PC-9 (cell line): ENCODE measurements at regions not wholly inside any gene's neighbourhood (a gene's known extent, or its start where the extent isn't known, plus 50 kb on each side); places are given as distances from the start of the nearest gene placed in this dataset.

Source experiments
- BruUV-seq: library from RNA; stranded (reverse); fragments of 400-500 nt; replicated peaks from 2 replicates; lab custom pipeline; 2021; lab: Mats Ljungman, UMichigan
- CTCF ChIA-PET: fragments of 300-600 bp; sonication (Branson Sonifier 250); formaldehyde crosslinking; loops from one replicate; lab custom pipeline; 2022; ENCODE audit warnings: antibody characterized with exemption; lab: Charles Lee
- POLR2A ChIA-PET: fragments of 300-600 bp; sonication (Branson Sonifier 250); formaldehyde crosslinking; loops from one replicate; lab custom pipeline; 2022; ENCODE audit warnings: antibody characterized with exemption; ENCODE audit not compliant: unreplicated experiment; lab: Charles Lee
- DNase-seq, 2 experiments: peaks; one replicate each; pipeline versions ENCODE4 v3.0.0 to v3.0.0-alpha.2; 2015 to 2022; ENCODE audit warnings: mixed read lengths in 1 of 2
- H2AFZ ChIP-seq: fragments of 200-600 bp; sonication (generic); 2 replicates; pipeline ENCODE4 v1.8.1; 2017; ENCODE audit warnings: antibody characterized with exemption
- H3F3A ChIP-seq: fragments of 200-600 bp; sonication (generic); 2 replicates; pipeline ENCODE4 v1.8.1; 2017; ENCODE audit warnings: antibody characterized with exemption, mild to moderate bottlenecking, low read depth; ENCODE audit not compliant: insufficient read depth
- H3K27ac ChIP-seq: fragments of 200-600 bp; sonication (generic); 2 replicates; pipeline ENCODE4 v1.6.1; 2016; ENCODE audit warnings: mixed run types
- H3K27me3 ChIP-seq: fragments of 200-600 bp; sonication (generic); 2 replicates; pipeline ENCODE4 v1.6.1; 2016; ENCODE audit warnings: low read depth, mixed run types; ENCODE audit not compliant: insufficient read depth
- H3K36me3 ChIP-seq: fragments of 200-600 bp; sonication (generic); 2 replicates; pipeline ENCODE4 v1.6.1; 2016; ENCODE audit warnings: low read depth, mixed run types
- H3K4me1 ChIP-seq: fragments of 200-600 bp; sonication (generic); replicated peaks from 2 replicates; pipeline ENCODE4 v1.6.1; 2016; ENCODE audit warnings: mixed run types; ENCODE audit not compliant: insufficient read depth
- H3K4me2 ChIP-seq: fragments of 200-600 bp; sonication (generic); 2 replicates; pipeline ENCODE4 v1.6.1; 2017; ENCODE audit warnings: mixed run types
- H3K4me3 ChIP-seq: fragments of 200-600 bp; sonication (generic); 2 replicates; pipeline ENCODE4 v1.6.1; 2016; ENCODE audit warnings: mixed run types
- H3K79me2 ChIP-seq: fragments of 200-600 bp; sonication (generic); 2 replicates; pipeline ENCODE4 v1.6.1; 2017; ENCODE audit warnings: low read depth, mixed run types
- H3K9me2 ChIP-seq: fragments of 200-600 bp; sonication (generic); 2 replicates; pipeline ENCODE4 v1.8.1; 2017; ENCODE audit warnings: mild to moderate bottlenecking; ENCODE audit not compliant: insufficient read depth
- H3K9me3 ChIP-seq: fragments of 200-600 bp; sonication (generic); 2 replicates; pipeline ENCODE4 v1.8.1; 2016; ENCODE audit warnings: low read depth; ENCODE audit not compliant: insufficient read depth
- H4K20me1 ChIP-seq: fragments of 200-600 bp; sonication (generic); 2 replicates; pipeline ENCODE4 v1.8.1; 2017; ENCODE audit not compliant: insufficient read depth
- EZH2 ChIP-seq: fragments of 200-600 bp; sonication (generic); IDR thresholded peaks from 2 replicates; pipeline ENCODE4 v1.8.0; 2017; ENCODE audit warnings: antibody characterized with exemption, low read depth
- intact Hi-C: fragments of 100-400 bp; cut with micrococcal nuclease; formaldehyde crosslinking; loops from one replicate; pipeline ENCODE4 v1.10.0; 2022; ENCODE audit not compliant: unreplicated experiment
- TF ChIP-seq, protein P1 (sequence below): fragments of 200-600 bp; sonication (generic); conservative IDR thresholded peaks from 2 replicates; pipeline ENCODE4 v1.6.1; 2017; ENCODE audit warnings: mixed run types, antibody characterized with exemption, mild to moderate bottlenecking, moderate library complexity

GRCh38 chr4:123529278-123529568 lies 132.6 kb downstream of the SPRY1 start:
- no peaks in the 10 kb centered on the region for H3K79me2 ChIP-seq
- no peak for TF ChIP-seq EZH2
- TF ChIP-seq, protein P1, sequence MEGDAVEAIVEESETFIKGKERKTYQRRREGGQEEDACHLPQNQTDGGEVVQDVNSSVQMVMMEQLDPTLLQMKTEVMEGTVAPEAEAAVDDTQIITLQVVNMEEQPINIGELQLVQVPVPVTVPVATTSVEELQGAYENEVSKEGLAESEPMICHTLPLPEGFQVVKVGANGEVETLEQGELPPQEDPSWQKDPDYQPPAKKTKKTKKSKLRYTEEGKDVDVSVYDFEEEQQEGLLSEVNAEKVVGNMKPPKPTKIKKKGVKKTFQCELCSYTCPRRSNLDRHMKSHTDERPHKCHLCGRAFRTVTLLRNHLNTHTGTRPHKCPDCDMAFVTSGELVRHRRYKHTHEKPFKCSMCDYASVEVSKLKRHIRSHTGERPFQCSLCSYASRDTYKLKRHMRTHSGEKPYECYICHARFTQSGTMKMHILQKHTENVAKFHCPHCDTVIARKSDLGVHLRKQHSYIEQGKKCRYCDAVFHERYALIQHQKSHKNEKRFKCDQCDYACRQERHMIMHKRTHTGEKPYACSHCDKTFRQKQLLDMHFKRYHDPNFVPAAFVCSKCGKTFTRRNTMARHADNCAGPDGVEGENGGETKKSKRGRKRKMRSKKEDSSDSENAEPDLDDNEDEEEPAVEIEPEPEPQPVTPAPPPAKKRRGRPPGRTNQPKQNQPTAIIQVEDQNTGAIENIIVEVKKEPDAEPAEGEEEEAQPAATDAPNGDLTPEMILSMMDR, result no peak
- ChIA-PET CTCF (no interaction called here), POLR2A (no interaction called here)
- no peak for DNase-seq
- H2AFZ ChIP-seq, result no peak overlapping the region
- no peak overlapping the region for H3K4me3 ChIP-seq
- H4K20me1 ChIP-seq, result no peaks in the 10 kb centered on the region
- no peaks in the 10 kb centered on the region for H3K27me3 ChIP-seq
- no peaks in the 10 kb centered on the region for H3K9me2 ChIP-seq
- H3K9me3 ChIP-seq, result no peaks in the 10 kb centered on the region; the same call in 1 of the 2 replicates
- no peak overlapping the region for H3K4me2 ChIP-seq
- no peak overlapping the region for H3K27ac ChIP-seq
- H3K4me1 ChIP-seq, result peaks cover 7% of the 10 kb centered on the region; the same call in 1 of the 2 replicates
- intact Hi-C loops, result no loop called here
- no peaks in the 10 kb centered on the region for H3K36me3 ChIP-seq
- BruUV-seq, result no TSS peak
- H3F3A ChIP-seq, result no peaks in the 10 kb centered on the region

- H4K20me1 ChIP-seq, result no peaks in the 10 kb centered on the region
- no peak for DNase-seq
- H3K4me1 ChIP-seq, result peaks cover under 1% of the 10 kb centered on the region; the same call in 1 of the 2 replicates
- no peak overlapping the region for H3K4me3 ChIP-seq
- no peak overlapping the region for H2AFZ ChIP-seq
- no peak for TF ChIP-seq EZH2
- TF ChIP-seq, protein P1, result no peak
- no peaks in the 10 kb centered on the region; the same call in 1 of the 2 replicates for H3K9me3 ChIP-seq
- no peaks in the 10 kb centered on the region for H3K36me3 ChIP-seq
- no peaks in the 10 kb centered on the region for H3K79me2 ChIP-seq
- no peak overlapping the region for H3K27ac ChIP-seq
- POLR2A ChIA-PET, result no interaction called here
- CTCF ChIA-PET, result no interaction called here
- H3F3A ChIP-seq, result no peaks in the 10 kb centered on the region
- H3K9me2 ChIP-seq, result no peaks in the 10 kb centered on the region
- intact Hi-C loops, result no loop called here
- BruUV-seq, result no TSS peak
- H3K4me2 ChIP-seq, result no peak overlapping the region
- H3K27me3 ChIP-seq, result no peaks in the 10 kb centered on the region
Observed at GRCh38 chr4:123530357-123530756, 133.8 kb downstream of the SPRY1 start.

- CTCF ChIA-PET, result interaction anchor here (0.6 kb wide), 1 partner anchor 10 kb away, joined by 4 read pairs; no protein-coding TSS in a partner anchor
- DNase-seq, result no peak
Observed at GRCh38 chr4:123535037-123535748, 138.6 kb downstream of the SPRY1 start.

More at GRCh38 chr4:123535037-123535748, 138.6 kb downstream of the SPRY1 start:
- no TSS peak for BruUV-seq
- no peaks in the 10 kb centered on the region for H3K4me1 ChIP-seq
- no peaks in the 10 kb centered on the region for H3K9me2 ChIP-seq
- POLR2A ChIA-PET, result no interaction called here
- no peaks in the 10 kb centered on the region for H3K79me2 ChIP-seq
- intact Hi-C loops, result no loop called here
- H3K4me3 ChIP-seq, result no peak overlapping the region
- no peak overlapping the region for H2AFZ ChIP-seq
- no peaks in the 10 kb centered on the region; the same call in 1 of the 2 replicates for H3K9me3 ChIP-seq
- no peaks in the 10 kb centered on the region for H4K20me1 ChIP-seq
- H3K36me3 ChIP-seq, result no peaks in the 10 kb centered on the region
- H3K27ac ChIP-seq, result no peak overlapping the region
- no peaks in the 10 kb centered on the region for H3F3A ChIP-seq
- no peak overlapping the region for H3K4me2 ChIP-seq
- TF ChIP-seq EZH2, result no peak
- TF ChIP-seq, protein P1, result no peak
- no peaks in the 10 kb centered on the region for H3K27me3 ChIP-seq
